H54 (cell line): ENCODE measurements at regions not wholly inside any gene's neighbourhood (a gene's known extent, or its start where the extent isn't known, plus 50 kb on each side); places are given as distances from the start of the nearest gene placed in this dataset.

ENCODE experiments used
- DNase-seq: peaks from one replicate; pipeline ENCODE4 v3.0.0; 2011; ENCODE audit warnings: low spot score, mixed read lengths; ENCODE audit not compliant: insufficient read length
- FAIRE-seq: peaks from 3 replicates; lab custom pipeline; 2011; peaks lifted over from hg19 to GRCh38; lab: Jason Lieb, UNC
- POLR2A ChIP-seq: IDR thresholded peaks from 2 replicates; pipeline ENCODE4 v1.6.1; 2011; ENCODE audit warnings: low read depth, mild to moderate bottlenecking, low read length

GRCh38 chr2:153808679-153809078, 63.0 kb upstream of the GALNT13 start:
- no peak for TF ChIP-seq POLR2A
- DNase-seq (no peak), FAIRE-seq (no peak)

GRCh38 chr2:153811516-153811915, 60.2 kb upstream of the GALNT13 start:
- no peak for DNase-seq
- TF ChIP-seq POLR2A = no peak
- no peak for FAIRE-seq

GRCh38 chr2:153812632-153813031, 59.1 kb upstream of the GALNT13 start:
- TF ChIP-seq POLR2A = no peak
- DNase-seq (no peak), FAIRE-seq (no peak)

GRCh38 chr2:153818242-153818641, 53.5 kb upstream of the GALNT13 start:
- TF ChIP-seq POLR2A = no peak
- no peak for FAIRE-seq
- no peak for DNase-seq

GRCh38 chr2:153819074-153819473, 52.6 kb upstream of the GALNT13 start:
- FAIRE-seq (no peak), DNase-seq (no peak)
- TF ChIP-seq POLR2A = no peak

GRCh38 chr2:153819501-153819900, 52.2 kb upstream of the GALNT13 start:
- TF ChIP-seq POLR2A = no peak
- DNase-seq (no peak), FAIRE-seq (no peak)
